IMR-90 (cell line): ENCODE measurements at regions not wholly inside any gene's neighbourhood (a gene's known extent, or its start where the extent isn't known, plus 50 kb on each side); places are given as distances from the start of the nearest gene placed in this dataset.

ENCODE experiments used
- BHLHE40 ChIP-seq: fragments of 150-350 bp; IDR thresholded peaks from 2 replicates; pipeline ENCODE4 v1.6.1; 2016; ENCODE audit warnings: mild to moderate bottlenecking, low read depth, low read length
- CEBPB ChIP-seq: IDR thresholded peaks from 2 replicates; pipeline ENCODE4 v1.6.1; 2012; ENCODE audit warnings: low read depth, low read length, improper control_type of control experiment
- CTCF ChIP-seq: conservative IDR thresholded peaks from 2 replicates; pipeline ENCODE4 v1.5.1; 2012; ENCODE audit warnings: mild to moderate bottlenecking, low read depth, low read length, improper control_type of control experiment
- ELK1 ChIP-seq: fragments of 150-350 bp; IDR thresholded peaks from 2 replicates; pipeline ENCODE4 v1.6.1; 2016; ENCODE audit warnings: low read depth, mild to moderate bottlenecking, low read length, moderate library complexity, borderline replicate concordance
- MAFK ChIP-seq: IDR thresholded peaks from 2 replicates; pipeline ENCODE4 v1.6.1; 2012; ENCODE audit warnings: low read depth, low read length, improper control_type of control experiment
- NFE2L2 ChIP-seq: fragments of 150-350 bp; IDR thresholded peaks from 2 replicates; pipeline ENCODE4 v1.6.1; 2016; ENCODE audit warnings: low read depth, mild to moderate bottlenecking, low read length
- POLR2A ChIP-seq: IDR thresholded peaks from 2 replicates; pipeline ENCODE4 v1.6.1; 2012; ENCODE audit warnings: mild to moderate bottlenecking, low read depth, low read length
- RAD21 ChIP-seq: IDR thresholded peaks from 2 replicates; pipeline ENCODE4 v1.6.1; 2012; ENCODE audit warnings: low read length, improper control_type of control experiment
- RCOR1 ChIP-seq: IDR thresholded peaks from 2 replicates; pipeline ENCODE4 v1.6.1; 2012; ENCODE audit warnings: mild to moderate bottlenecking, low read length, improper control_type of control experiment; ENCODE audit not compliant: insufficient replicate concordance
- RFX5 ChIP-seq: IDR thresholded peaks from 2 replicates; pipeline ENCODE4 v1.8.0; 2012; ENCODE audit warnings: low read depth, mild to moderate bottlenecking, low read length, moderate library complexity
- USF2 ChIP-seq: fragments of 150-350 bp; IDR thresholded peaks from 2 replicates; pipeline ENCODE4 v1.6.1; 2017; ENCODE audit warnings: mild to moderate bottlenecking, antibody characterized with exemption, low read length, low read depth

- TF ChIP-seq CTCF (no peak), NFE2L2 (no peak), USF2 (no peak), RCOR1 (no peak), CEBPB (no peak), MAFK (no peak), RFX5 (no peak), POLR2A (no peak), ELK1 (no peak), RAD21 (no peak), BHLHE40 (no peak)
These were observed 329.7 kb downstream of the CTTN start for GRCh38 chr11:70727899-70728620.
